ENCODE measurements at regions not wholly inside any gene's neighbourhood (a gene's known extent, or its start where the extent isn't known, plus 50 kb on each side); places are given as distances from the start of the nearest gene placed in this dataset.

GRCh38 chr12:20272801-20273200 is 95.5 kb upstream of the PDE3A start:
- TF ChIP-seq POLR2A (IDR thresholded peaks at IDR 0.05; ENCODE audit: low read depth, low read length) (no peak), SPI1 (IDR thresholded peaks at IDR 0.05; ENCODE audit: low read depth, low read length) (no peak), TAF1 (IDR thresholded peaks at IDR 0.05; ENCODE audit: low read depth, low read length) (no peak)

All from GM12891 (cell line).